ENCODE measurements at regions not wholly inside any gene's neighbourhood (a gene's known extent, or its start where the extent isn't known, plus 50 kb on each side); places are given as distances from the start of the nearest gene placed in this dataset.

DNA sequence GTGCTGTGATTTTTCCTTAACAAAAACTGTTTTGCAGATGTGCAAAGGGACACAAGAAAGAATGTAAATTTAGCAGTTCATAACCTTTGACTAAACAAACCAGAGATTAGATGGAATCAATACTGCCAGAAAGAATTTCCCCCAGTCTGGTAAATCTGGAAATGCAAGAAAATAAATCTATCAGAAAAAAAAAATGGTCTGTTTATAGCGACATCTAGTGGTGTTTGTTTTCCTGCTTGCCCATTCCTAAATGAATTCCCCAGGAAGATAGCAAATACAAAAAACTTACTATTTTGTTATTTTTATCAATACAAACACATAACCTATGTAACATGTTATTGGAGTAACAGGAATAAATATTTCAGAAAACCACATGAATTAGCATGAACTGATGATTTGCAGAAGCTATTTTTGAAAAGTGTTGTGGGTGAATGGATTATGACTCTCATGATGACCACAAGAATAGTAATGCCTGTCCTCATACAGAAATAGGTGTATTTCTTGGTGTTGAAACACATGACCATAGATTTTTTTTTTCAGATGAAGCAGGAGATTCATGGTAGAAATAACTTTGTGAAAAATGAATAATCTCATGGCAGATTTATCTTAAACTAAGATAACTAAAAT lies 1703.8 kb downstream of the MAT2B start:
- peaks cover 2 to 4% of the 10 kb centered on the region in 2 donors for H3K9me3 Mint-ChIP-seq
- H3K27ac Mint-ChIP-seq = no peak overlapping the region
- DNase-seq = no peak
- no peaks in the 10 kb centered on the region for H3K36me3 Mint-ChIP-seq (ENCODE audit: insufficient read depth)
- no peak overlapping the region for H3K4me3 Mint-ChIP-seq
- no peak for ATAC-seq (replicated peaks)
- no peaks in the 10 kb centered on the region for H3K4me1 Mint-ChIP-seq (ENCODE audit: low read depth in 2 of 2)
- H3K27me3 Mint-ChIP-seq = no peaks in the 10 kb centered on the region

DNA sequence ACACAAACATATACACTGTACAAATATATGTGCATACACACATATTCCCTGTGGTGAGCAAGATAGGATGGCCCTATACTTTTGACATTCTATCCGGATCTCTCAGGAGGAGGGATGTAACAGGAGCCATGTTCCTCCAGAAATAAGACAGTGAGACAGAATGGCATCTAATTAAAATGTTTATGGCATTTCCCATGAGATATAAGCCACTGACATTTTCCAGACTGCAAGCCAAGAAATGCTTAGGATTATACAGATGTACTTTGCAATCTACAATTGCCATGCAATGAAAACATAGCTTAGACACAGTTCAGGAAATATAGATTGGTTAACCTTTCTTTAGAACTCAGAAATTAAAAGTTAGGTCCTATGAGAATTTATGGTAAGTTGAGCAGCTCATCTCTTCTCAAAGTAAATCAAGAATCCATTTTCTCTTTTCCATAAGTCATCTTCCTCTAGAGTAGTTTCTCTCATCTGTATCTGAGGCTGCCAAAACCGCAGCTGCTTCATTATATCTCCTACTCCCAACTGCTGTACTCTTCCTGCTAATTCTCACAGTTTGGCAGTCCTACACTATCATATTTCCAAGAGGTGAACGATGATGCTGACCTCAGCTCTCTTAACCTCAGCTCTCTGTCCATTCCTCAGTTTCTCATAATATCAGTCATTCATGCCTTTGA lies 1719.1 kb downstream of the MAT2B start:
- Mint-ChIP-seq H3K27me3 (no peaks in the 10 kb centered on the region), H3K9me3 (peaks cover 5 to 14% of the 10 kb centered on the region in 2 donors), H3K4me3 (no peak overlapping the region), H3K36me3 (ENCODE audit: insufficient read depth) (no peaks in the 10 kb centered on the region), H3K27ac (no peak overlapping the region), H3K4me1 (ENCODE audit: low read depth in 2 of 2) (no peaks in the 10 kb centered on the region)
- ATAC-seq (replicated peaks) (no peak), DNase-seq (no peak)

DNA sequence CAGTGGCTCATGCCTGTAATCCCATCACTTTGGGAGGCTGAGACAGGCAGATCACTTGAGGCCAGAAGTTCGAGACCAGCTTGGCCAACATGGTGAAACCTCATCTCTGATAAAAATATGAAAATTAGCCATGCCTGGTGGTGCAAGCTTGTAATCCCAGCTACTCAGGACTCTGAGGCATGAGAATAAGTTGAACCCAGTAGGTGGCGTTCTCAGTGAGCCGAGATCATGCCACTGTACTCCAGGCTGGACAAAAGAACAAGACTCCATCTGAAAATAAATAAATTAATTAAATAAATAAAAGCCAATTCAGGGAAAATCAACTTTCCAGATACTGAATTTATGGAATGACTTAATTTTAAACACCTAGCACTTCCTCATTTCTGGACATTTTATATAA lies 1722.1 kb downstream of the MAT2B start:
- Mint-ChIP-seq H3K36me3 (ENCODE audit: insufficient read depth) (no peaks in the 10 kb centered on the region), H3K27me3 (no peaks in the 10 kb centered on the region), H3K27ac (no peak overlapping the region), H3K9me3 (peaks cover 10 to 11% of the 10 kb centered on the region in 2 donors), H3K4me3 (no peak overlapping the region), H3K4me1 (ENCODE audit: low read depth in 2 of 2) (no peaks in the 10 kb centered on the region)
- DNase-seq (no peak), ATAC-seq (replicated peaks) (no peak)

DNA sequence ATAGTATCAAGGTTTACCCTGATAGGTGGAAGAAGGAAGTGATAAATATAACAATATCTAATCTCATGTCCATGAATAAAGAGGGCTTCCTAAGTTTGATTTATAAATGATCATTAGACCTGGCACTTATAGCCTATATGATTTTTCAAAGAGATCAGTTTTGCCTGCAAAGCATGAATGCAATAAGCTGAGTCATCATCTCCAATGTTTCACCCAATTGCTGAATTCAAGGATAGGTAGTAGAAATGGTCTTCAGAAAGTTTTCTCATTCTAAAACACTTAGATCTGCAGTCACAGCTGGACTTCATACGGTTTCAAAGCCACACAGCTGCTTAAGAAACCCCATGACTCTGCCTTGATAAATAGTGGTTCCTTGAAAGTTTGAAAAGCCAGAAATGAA lies 1722.8 kb downstream of the MAT2B start:
- Mint-ChIP-seq H3K9me3 (peaks cover 7 to 10% of the 10 kb centered on the region in 2 donors), H3K36me3 (ENCODE audit: insufficient read depth) (no peaks in the 10 kb centered on the region), H3K27me3 (no peaks in the 10 kb centered on the region), H3K27ac (no peak overlapping the region), H3K4me1 (ENCODE audit: low read depth in 2 of 2) (no peaks in the 10 kb centered on the region), H3K4me3 (no peak overlapping the region)
- no peak for ATAC-seq (replicated peaks)
- DNase-seq = no peak

DNA sequence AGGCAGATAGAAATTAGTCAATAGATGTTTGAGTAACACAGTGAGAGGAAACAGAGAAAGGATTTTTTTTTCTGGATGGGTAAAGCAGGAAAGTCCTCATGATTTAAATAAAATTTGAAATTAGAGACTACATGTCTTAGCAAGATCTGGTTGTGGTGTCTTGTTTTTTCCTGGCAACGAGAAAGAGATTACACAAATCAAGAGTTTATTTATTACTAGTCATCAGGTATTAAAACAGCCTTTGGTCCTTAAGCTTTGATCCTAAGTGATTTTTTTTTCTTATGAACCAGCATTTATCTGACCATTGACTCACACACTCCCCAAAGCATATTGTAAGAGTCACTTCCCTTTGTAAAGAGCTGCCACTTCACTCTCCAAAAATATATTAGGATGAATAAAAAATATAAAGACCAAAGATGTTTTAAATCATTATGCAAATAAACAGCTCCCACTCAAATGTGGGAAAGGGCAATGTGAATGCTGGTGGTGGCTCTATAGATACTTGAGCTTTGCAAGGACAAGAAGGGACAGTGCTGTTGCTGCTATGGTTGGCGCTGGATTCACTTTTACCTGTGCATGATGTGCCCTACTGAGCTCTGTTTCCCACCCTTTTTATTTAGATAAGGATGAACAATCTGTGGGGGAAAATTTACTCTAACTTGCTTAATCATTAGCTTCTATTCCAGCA lies 1726.5 kb downstream of the MAT2B start:
- H3K9me3 Mint-ChIP-seq = peaks cover 2 to 10% of the 10 kb centered on the region in 2 donors
- H3K4me1 Mint-ChIP-seq (ENCODE audit: low read depth in 2 of 2) = no peaks in the 10 kb centered on the region
- H3K27me3 Mint-ChIP-seq = no peaks in the 10 kb centered on the region
- DNase-seq (no peak), ATAC-seq (replicated peaks) (no peak)
- no peaks in the 10 kb centered on the region for H3K36me3 Mint-ChIP-seq (ENCODE audit: insufficient read depth)
- no peak overlapping the region for H3K4me3 Mint-ChIP-seq
- H3K27ac Mint-ChIP-seq = no peak overlapping the region

DNA sequence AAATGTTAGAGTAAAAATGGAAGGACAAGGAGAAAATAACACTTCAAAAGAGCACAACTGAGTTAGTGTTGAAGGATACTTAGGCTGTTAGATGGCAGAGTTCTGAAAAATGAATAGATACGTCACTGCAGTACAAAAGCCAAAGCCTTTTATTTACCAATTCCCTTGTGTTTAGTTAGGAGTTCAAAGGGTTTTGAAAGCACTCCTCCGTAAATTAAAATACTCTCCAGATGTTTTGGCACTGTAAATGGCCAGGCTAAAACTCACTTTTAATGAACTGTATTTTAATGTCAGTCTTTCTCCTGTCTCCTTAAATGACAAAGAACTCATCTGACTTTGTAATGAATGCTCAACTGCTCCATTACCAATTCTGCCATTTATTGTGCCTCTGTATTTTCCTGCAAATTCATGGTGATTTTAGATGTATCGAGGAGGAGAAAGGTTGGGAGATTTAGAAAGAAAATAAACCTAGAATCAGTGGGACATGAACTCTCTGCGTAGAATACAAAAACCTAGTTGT lies 1727.2 kb downstream of the MAT2B start:
- Mint-ChIP-seq H3K4me1 (ENCODE audit: low read depth in 2 of 2) (no peaks in the 10 kb centered on the region), H3K27me3 (no peaks in the 10 kb centered on the region), H3K9me3 (peaks cover 2 to 10% of the 10 kb centered on the region in 2 donors), H3K36me3 (ENCODE audit: insufficient read depth) (no peaks in the 10 kb centered on the region), H3K4me3 (no peak overlapping the region), H3K27ac (no peak overlapping the region)
- ATAC-seq (replicated peaks) (no peak), DNase-seq (no peak)

DNA sequence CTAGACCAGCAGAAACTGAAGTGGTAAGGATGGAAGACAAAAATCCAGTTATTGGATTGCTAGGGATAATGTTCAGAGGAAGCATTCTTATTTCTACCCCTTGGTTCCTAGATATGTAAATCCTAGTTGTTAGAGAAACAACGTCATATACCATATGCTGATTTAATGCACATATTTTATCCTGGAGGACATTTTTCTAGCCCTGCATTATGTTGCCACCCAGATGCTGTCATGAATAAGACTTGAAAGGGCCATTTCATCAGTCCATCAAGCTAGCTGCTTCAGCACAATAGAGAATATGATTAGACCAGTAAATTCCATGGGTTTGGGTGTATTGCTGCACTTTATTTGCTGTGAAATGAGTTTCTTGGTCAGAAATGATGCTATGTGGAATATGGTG lies 1736.4 kb downstream of the MAT2B start:
- Mint-ChIP-seq H3K4me3 (no peak overlapping the region), H3K4me1 (ENCODE audit: low read depth in 2 of 2) (no peaks in the 10 kb centered on the region), H3K27me3 (no peaks in the 10 kb centered on the region), H3K36me3 (ENCODE audit: insufficient read depth) (no peaks in the 10 kb centered on the region), H3K9me3 (peaks cover 0 to 10% of the 10 kb centered on the region in 2 donors), H3K27ac (no peak overlapping the region)
- DNase-seq (no peak), ATAC-seq (replicated peaks) (no peak)

DNA sequence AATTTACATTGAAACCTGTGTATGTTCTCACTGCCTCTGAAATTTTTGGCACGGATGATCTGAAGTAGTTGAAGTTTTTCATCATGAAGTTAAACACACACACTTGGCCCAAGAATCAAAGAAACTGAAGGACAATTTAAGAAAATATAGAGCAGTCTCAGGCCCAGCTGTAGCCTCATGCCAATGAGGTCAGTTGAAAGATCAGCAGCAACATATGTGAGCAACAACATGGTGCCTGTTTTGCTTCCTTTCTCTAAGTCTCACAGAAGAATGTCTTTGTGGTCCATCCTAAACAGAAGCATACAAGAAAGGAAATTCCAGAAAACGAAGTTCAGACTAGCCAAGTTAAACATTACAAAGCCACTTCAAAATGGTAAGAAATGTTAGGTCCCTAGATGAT lies 1737.2 kb downstream of the MAT2B start:
- H3K27ac Mint-ChIP-seq = no peak overlapping the region
- peaks cover 0 to 10% of the 10 kb centered on the region in 2 donors for H3K9me3 Mint-ChIP-seq
- ATAC-seq (replicated peaks) (no peak), DNase-seq (no peak)
- no peak overlapping the region for H3K4me3 Mint-ChIP-seq
- no peaks in the 10 kb centered on the region for H3K36me3 Mint-ChIP-seq (ENCODE audit: insufficient read depth)
- H3K4me1 Mint-ChIP-seq (ENCODE audit: low read depth in 2 of 2) = no peaks in the 10 kb centered on the region
- no peaks in the 10 kb centered on the region for H3K27me3 Mint-ChIP-seq

DNA sequence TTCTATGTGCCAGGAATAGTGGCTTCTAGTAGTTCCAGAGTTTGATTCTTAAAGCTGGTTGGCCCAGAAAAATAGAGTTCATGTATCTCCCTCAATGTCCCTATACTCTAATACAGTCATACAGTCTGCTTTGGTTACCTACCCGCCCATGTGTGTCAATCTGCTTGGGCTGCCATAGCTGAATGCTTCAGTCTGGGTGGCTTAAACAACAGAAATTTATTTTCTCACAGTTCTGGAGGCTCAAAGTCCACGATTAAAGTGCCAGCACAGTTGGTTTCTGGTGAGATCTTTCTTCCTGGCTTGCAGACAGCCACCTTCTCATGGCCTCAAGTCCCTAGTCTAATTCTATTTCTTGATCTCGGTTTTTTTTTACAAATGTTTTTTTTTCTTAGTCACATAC lies 1739.0 kb downstream of the MAT2B start:
- H3K4me3 Mint-ChIP-seq = no peak overlapping the region
- H3K9me3 Mint-ChIP-seq = peaks cover 0 to 7% of the 10 kb centered on the region in 2 donors
- no peaks in the 10 kb centered on the region for H3K36me3 Mint-ChIP-seq (ENCODE audit: insufficient read depth)
- no peak overlapping the region for H3K27ac Mint-ChIP-seq
- H3K27me3 Mint-ChIP-seq = no peaks in the 10 kb centered on the region
- no peak for DNase-seq
- H3K4me1 Mint-ChIP-seq (ENCODE audit: low read depth in 2 of 2) = no peaks in the 10 kb centered on the region
- ATAC-seq (replicated peaks) = no peak

DNA sequence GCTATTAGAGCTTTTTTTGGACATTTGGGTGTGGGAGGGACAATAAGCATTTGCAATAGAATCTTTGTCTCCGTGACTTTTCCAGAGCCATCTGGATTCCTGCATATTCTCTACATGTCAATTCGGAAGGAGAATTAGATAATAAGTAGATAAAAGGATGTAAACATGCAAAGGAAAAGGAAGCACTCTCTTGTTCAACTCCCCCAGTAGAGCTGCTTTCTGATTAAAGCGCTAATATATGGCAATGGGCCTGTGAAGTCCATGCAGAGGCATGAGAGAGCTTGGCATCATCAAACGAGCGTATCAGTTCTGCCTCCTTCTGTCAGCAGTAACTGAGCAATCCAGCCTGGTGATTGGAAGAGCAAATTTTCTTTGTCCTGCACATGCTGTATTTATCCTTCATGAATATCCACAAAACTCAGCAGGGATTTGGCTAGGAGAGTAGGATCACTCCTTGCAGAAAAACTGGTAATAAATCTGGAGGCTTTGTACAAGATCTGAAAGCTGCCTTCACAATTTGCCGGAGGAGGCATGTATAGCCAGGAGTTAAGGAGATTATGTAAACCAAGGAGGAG lies 1752.9 kb downstream of the MAT2B start:
- DNase-seq = no peak
- Mint-ChIP-seq H3K27ac (no peak overlapping the region), H3K4me1 (ENCODE audit: low read depth in 2 of 2) (no peaks in the 10 kb centered on the region), H3K36me3 (ENCODE audit: insufficient read depth) (no peaks in the 10 kb centered on the region), H3K27me3 (no peaks in the 10 kb centered on the region), H3K9me3 (peaks cover 0 to 6% of the 10 kb centered on the region in 2 donors), H3K4me3 (no peak overlapping the region)
- ATAC-seq (replicated peaks) = no peak

DNA sequence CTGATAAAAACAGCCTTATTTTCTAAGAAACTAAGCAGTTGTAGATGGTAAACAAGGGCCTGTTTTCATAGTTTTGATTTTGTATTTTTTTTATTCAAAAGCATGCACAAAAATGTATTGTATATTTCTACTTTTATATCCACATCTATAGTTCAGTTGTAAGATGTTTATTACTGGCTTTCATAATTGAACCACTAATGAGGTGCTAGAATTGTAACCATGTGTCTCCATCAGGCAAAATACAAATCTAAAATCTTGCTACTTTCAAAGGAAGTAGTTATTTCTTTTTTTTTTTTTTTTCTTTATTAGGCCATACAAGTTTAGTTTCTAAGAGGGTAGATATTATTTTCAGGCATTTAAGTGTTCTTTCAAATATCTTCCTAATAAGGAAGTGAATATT lies 1755.0 kb downstream of the MAT2B start:
- Mint-ChIP-seq H3K4me3 (no peak overlapping the region), H3K36me3 (ENCODE audit: insufficient read depth) (no peaks in the 10 kb centered on the region), H3K9me3 (peaks cover 0 to 6% of the 10 kb centered on the region in 2 donors), H3K27ac (no peak overlapping the region), H3K27me3 (no peaks in the 10 kb centered on the region), H3K4me1 (ENCODE audit: low read depth in 2 of 2) (no peaks in the 10 kb centered on the region)
- DNase-seq (no peak), ATAC-seq (replicated peaks) (no peak)

DNA sequence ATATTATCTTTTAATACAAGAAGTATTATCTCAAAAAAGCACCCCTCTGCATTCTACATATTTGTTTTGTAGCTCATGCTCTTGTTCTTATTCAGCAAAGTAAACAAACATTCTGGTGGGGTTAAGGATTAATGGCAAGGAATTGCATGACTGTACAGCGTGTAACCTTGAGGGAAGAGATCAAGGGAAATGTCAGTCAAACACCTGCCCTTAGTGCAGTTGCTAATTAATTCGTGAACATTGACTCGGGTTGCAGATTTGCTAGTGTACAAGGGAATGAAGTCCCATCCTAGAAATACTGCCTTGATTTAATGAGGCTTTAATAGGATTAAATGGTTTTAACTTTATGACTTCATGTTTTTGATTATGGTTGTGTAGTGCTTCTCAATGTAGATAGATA lies 1758.1 kb downstream of the MAT2B start:
- Mint-ChIP-seq H3K9me3 (peaks cover under 1 to 5% of the 10 kb centered on the region in 2 donors), H3K36me3 (ENCODE audit: insufficient read depth) (no peaks in the 10 kb centered on the region), H3K4me3 (no peak overlapping the region), H3K27ac (no peak overlapping the region), H3K4me1 (ENCODE audit: low read depth in 2 of 2) (no peaks in the 10 kb centered on the region), H3K27me3 (no peaks in the 10 kb centered on the region)
- DNase-seq = no peak
- ATAC-seq (replicated peaks) = no peak

DNA sequence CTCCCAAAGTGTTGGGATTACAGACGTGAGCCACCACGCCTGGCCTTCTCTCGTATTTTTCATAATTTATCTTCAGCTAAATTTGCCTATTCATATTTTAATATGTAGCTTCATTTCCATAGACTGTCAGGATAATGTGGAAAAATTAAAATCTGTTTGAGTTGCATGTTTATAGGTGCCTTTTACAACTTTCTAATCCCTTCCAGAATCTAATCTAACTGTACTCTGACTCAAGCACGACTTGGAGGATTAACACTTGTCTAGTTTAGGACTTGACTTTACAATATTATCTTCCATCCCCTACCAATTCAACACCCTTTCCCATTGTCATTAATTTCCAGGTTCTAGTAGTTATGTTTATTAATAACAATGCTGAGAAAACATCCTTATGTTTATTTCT lies 1761.5 kb downstream of the MAT2B start:
- no peaks in the 10 kb centered on the region for H3K36me3 Mint-ChIP-seq (ENCODE audit: insufficient read depth)
- ATAC-seq (replicated peaks) (no peak), DNase-seq (no peak)
- peaks cover 0 to 5% of the 10 kb centered on the region in 2 donors for H3K9me3 Mint-ChIP-seq
- no peaks in the 10 kb centered on the region for H3K27me3 Mint-ChIP-seq
- H3K27ac Mint-ChIP-seq = no peak overlapping the region
- no peak overlapping the region for H3K4me3 Mint-ChIP-seq
- no peaks in the 10 kb centered on the region for H3K4me1 Mint-ChIP-seq (ENCODE audit: low read depth in 2 of 2)

Data from effector memory CD8-positive, alpha-beta T cell (primary cell).